Suprapubic skin (tissue), 4 donors: ENCODE measurements at regions not wholly inside any gene's neighbourhood (a gene's known extent, or its start where the extent isn't known, plus 50 kb on each side); places are given as distances from the start of the nearest gene placed in this dataset.

Experiments
- DNase-seq, 2 donors: peaks; one replicate each; pipeline ENCODE4 v3.0.0-alpha.2; 2019; ENCODE audit warnings: low spot score in 2 of 2
- H3K27ac ChIP-seq: fragments of 200-600 bp; sonication (generic); one replicate; pipeline ENCODE4 v1.5.1; 2019
- H3K27me3 ChIP-seq: fragments of 200-600 bp; sonication (generic); one replicate; pipeline ENCODE4 v1.5.1; 2019
- H3K36me3 ChIP-seq: fragments of 200-600 bp; sonication (generic); one replicate; pipeline ENCODE4 v1.5.1; 2019
- H3K4me1 ChIP-seq: fragments of 200-600 bp; sonication (generic); one replicate; pipeline ENCODE4 v1.5.1; 2019
- H3K4me3 ChIP-seq: fragments of 200-600 bp; sonication (generic); one replicate; pipeline ENCODE4 v1.5.1; 2019; ENCODE audit warnings: mild to moderate bottlenecking
- H3K9me3 ChIP-seq: fragments of 200-600 bp; sonication (generic); one replicate; pipeline ENCODE4 v1.5.1; 2019
- CTCF ChIP-seq, 2 donors: fragments of 200-600 bp in 1 of 2; fragments of 450-650 bp in 1 of 2; sonication (generic) in 1 of 2; IDR thresholded peaks; one replicate each; pipeline ENCODE4 v1.5.1; 2016 to 2019; ENCODE audit warnings: antibody characterized with exemption in 2 of 2, mild to moderate bottlenecking in 1 of 2, moderate library complexity in 1 of 2
- EP300 ChIP-seq: sonication (generic); formaldehyde crosslinking; IDR thresholded peaks from one replicate; pipeline ENCODE4 v1.6.1; 2017; ENCODE audit warnings: antibody characterized with exemption
- POLR2A ChIP-seq, 2 donors: fragments of 450-650 bp; IDR thresholded peaks; one replicate each; pipeline ENCODE4 v1.6.1; 2017; ENCODE audit warnings: antibody characterized with exemption in 2 of 2, mild to moderate bottlenecking in 2 of 2, moderate library complexity in 2 of 2
- POLR2AphosphoS5 ChIP-seq, 3 donors: sonication (generic); formaldehyde crosslinking; IDR thresholded peaks; one replicate each; pipeline ENCODE4 v1.6.1; 2017; ENCODE audit warnings: antibody characterized with exemption in 3 of 3
- WGBS: methylation state at CpG from one replicate; pipeline ENCODE4 v1.1.5; 2018; 5-methylcytosine and 5-hydroxymethylcytosine counted together

- no peak for TF ChIP-seq POLR2A (IDR thresholded peaks at IDR 0.05)
- no peak for TF ChIP-seq EP300
- no peak for TF ChIP-seq CTCF (IDR thresholded peaks at IDR 0.05)
- Histone ChIP-seq H3K27me3 (no peaks in the 10 kb centered on the region), H3K36me3 (no peaks in the 10 kb centered on the region), H3K27ac (no peak overlapping the region), H3K4me1 (no peaks in the 10 kb centered on the region), H3K4me3 (no peak overlapping the region), H3K9me3 (no peaks in the 10 kb centered on the region)
- DNase-seq: no peak
- 97% methylated on average over 1 of the region's 1 CpG for WGBS
These were observed 759.2 kb upstream of the SLITRK1 start for GRCh38 chr13:84641491-84641890.

- H3K4me1 ChIP-seq: no peaks in the 10 kb centered on the region
- TF ChIP-seq CTCF (IDR thresholded peaks at IDR 0.05) (no peak), POLR2AphosphoS5 (IDR thresholded peaks at IDR 0.05) (no peak), POLR2A (IDR thresholded peaks at IDR 0.05) (no peak), EP300 (no peak)
- DNase-seq: no peak
- H3K27me3 ChIP-seq: no peaks in the 10 kb centered on the region
- H3K27ac ChIP-seq: no peak overlapping the region
- H3K36me3 ChIP-seq: no peaks in the 10 kb centered on the region
- no peak overlapping the region for H3K4me3 ChIP-seq
- 0% methylated on average over 1 of the region's 1 CpG for WGBS
- no peaks in the 10 kb centered on the region for H3K9me3 ChIP-seq
These were observed 758.4 kb upstream of the SLITRK1 start for GRCh38 chr13:84640691-84641090.

GRCh38 chr13:84630476-84630875, 748.2 kb upstream of the SLITRK1 start:
- H3K4me1 ChIP-seq: no peaks in the 10 kb centered on the region
- 93% methylated on average over 3 of the region's 3 CpGs for WGBS
- no peaks in the 10 kb centered on the region for H3K9me3 ChIP-seq
- H3K36me3 ChIP-seq: no peaks in the 10 kb centered on the region
- H3K27ac ChIP-seq: no peak overlapping the region
- DNase-seq: no peak
- H3K27me3 ChIP-seq: no peaks in the 10 kb centered on the region
- TF ChIP-seq CTCF (IDR thresholded peaks at IDR 0.05) (no peak), POLR2AphosphoS5 (IDR thresholded peaks at IDR 0.05) (no peak), EP300 (no peak), POLR2A (IDR thresholded peaks at IDR 0.05) (no peak)
- no peak overlapping the region for H3K4me3 ChIP-seq

- no peaks in the 10 kb centered on the region for H3K27me3 ChIP-seq
- no peak overlapping the region for H3K4me3 ChIP-seq
- DNase-seq: no peak
- H3K9me3 ChIP-seq: no peaks in the 10 kb centered on the region
- TF ChIP-seq EP300 (no peak), CTCF (IDR thresholded peaks at IDR 0.05) (no peak), POLR2A (IDR thresholded peaks at IDR 0.05) (no peak), POLR2AphosphoS5 (IDR thresholded peaks at IDR 0.05) (no peak)
- H3K27ac ChIP-seq: no peak overlapping the region
- no peaks in the 10 kb centered on the region for H3K4me1 ChIP-seq
- no peaks in the 10 kb centered on the region for H3K36me3 ChIP-seq
These were observed 734.6 kb upstream of the SLITRK1 start for GRCh38 chr13:84616864-84617263.

- Histone ChIP-seq H3K4me1 (no peaks in the 10 kb centered on the region), H3K9me3 (no peaks in the 10 kb centered on the region), H3K4me3 (no peak overlapping the region), H3K27ac (no peak overlapping the region), H3K36me3 (no peaks in the 10 kb centered on the region), H3K27me3 (no peaks in the 10 kb centered on the region)
- WGBS: 69% methylated on average over 1 of the region's 1 CpG
- TF ChIP-seq EP300 (no peak), CTCF (IDR thresholded peaks at IDR 0.05) (no peak), POLR2A (IDR thresholded peaks at IDR 0.05) (no peak), POLR2AphosphoS5 (IDR thresholded peaks at IDR 0.05) (no peak)
- no peak for DNase-seq
These were observed 727.4 kb upstream of the SLITRK1 start for GRCh38 chr13:84609716-84610115.
